SH-SY5Y (cell line): ENCODE measurements at regions not wholly inside any gene's neighbourhood (a gene's known extent, or its start where the extent isn't known, plus 50 kb on each side); places are given as distances from the start of the nearest gene placed in this dataset.

Source experiments
- GATA2 ChIP-seq: IDR thresholded peaks from 2 replicates; pipeline ENCODE4 v1.6.1; 2011; ENCODE audit warnings: mild to moderate bottlenecking, low read depth, low read length
- GATA3 ChIP-seq: IDR thresholded peaks from 2 replicates; pipeline ENCODE4 v1.6.1; 2011; ENCODE audit warnings: low read depth, mild to moderate bottlenecking, low read length, moderate library complexity

- TF ChIP-seq GATA2 (no peak), GATA3 (no peak)
Observed at GRCh38 chr1:5430136-5430535, 562.1 kb downstream of the NPHP4 start.

- no peak for TF ChIP-seq GATA3
Observed at GRCh38 chr1:5428351-5428750, 563.9 kb downstream of the NPHP4 start.

- no peak for TF ChIP-seq GATA3
- no peak for TF ChIP-seq GATA2
Observed at GRCh38 chr1:5427026-5427613, 565.1 kb downstream of the NPHP4 start.

GRCh38 chr1:5424802-5425703, 567.2 kb downstream of the NPHP4 start:
- TF ChIP-seq GATA2 = no peak
- TF ChIP-seq GATA3 = no peak

GRCh38 chr1:5423109-5423508, 569.1 kb downstream of the NPHP4 start:
- TF ChIP-seq GATA3 (no peak), GATA2 (peak; percentile 65; the same call in 1 of the 2 replicates)

GRCh38 chr1:5419501-5419900, 572.7 kb downstream of the NPHP4 start:
- no peak for TF ChIP-seq GATA3
- TF ChIP-seq GATA2 = no peak

- TF ChIP-seq GATA3 (no peak), GATA2 (no peak)
Observed at GRCh38 chr1:5416518-5416917, 575.7 kb downstream of the NPHP4 start.

GRCh38 chr1:5415606-5416005, 576.6 kb downstream of the NPHP4 start:
- no peak for TF ChIP-seq GATA3
- TF ChIP-seq GATA2 = no peak

- no peak for TF ChIP-seq GATA2
- TF ChIP-seq GATA3 = no peak
Observed at GRCh38 chr1:5410652-5411051, 581.6 kb downstream of the NPHP4 start.

GRCh38 chr1:5408401-5408800, 583.8 kb downstream of the NPHP4 start:
- TF ChIP-seq GATA2 (no peak), GATA3 (no peak)

- TF ChIP-seq GATA2 (no peak), GATA3 (no peak)
Observed at GRCh38 chr1:5405263-5405662, 587.0 kb downstream of the NPHP4 start.

GRCh38 chr1:5404412-5405203, 587.6 kb downstream of the NPHP4 start:
- TF ChIP-seq GATA3 (no peak), GATA2 (no peak)

GRCh38 chr1:5403935-5404334, 588.3 kb downstream of the NPHP4 start:
- no peak for TF ChIP-seq GATA3
- TF ChIP-seq GATA2 = no peak

- no peak for TF ChIP-seq GATA3
- TF ChIP-seq GATA2 = no peak
Observed at GRCh38 chr1:5402618-5403017, 589.6 kb downstream of the NPHP4 start.

- no peak for TF ChIP-seq GATA2
- TF ChIP-seq GATA3 = no peak
Observed at GRCh38 chr1:5399771-5400170, 592.5 kb downstream of the NPHP4 start.
